GM12878 (cell line): ENCODE measurements at regions not wholly inside any gene's neighbourhood (a gene's known extent, or its start where the extent isn't known, plus 50 kb on each side); places are given as distances from the start of the nearest gene placed in this dataset.
"Not testable (repeated sequence)": the region's sequence is repeated elsewhere in the genome, so short reads cannot be mapped to it uniquely, and the experiment has no call there.

ENCODE experiments used
- ATAC-seq: fragments of 200-7000 bp; cut with Tn5 transposase; 3 replicates; pipeline ENCODE4 v1.9.1; 2020; ENCODE audit warnings: mild to moderate bottlenecking, moderate library complexity
- BruUV-seq: library from RNA; stranded (reverse); fragments of 400-500 nt; replicated peaks from 2 replicates; lab custom pipeline; 2021; lab: Mats Ljungman, UMichigan
- CTCF ChIA-PET: fragments of 300-600 bp; sonication (Branson Sonifier 250); formaldehyde crosslinking; extraction: SDS; loops from one replicate; lab custom pipeline; 2021; ENCODE audit warnings: inconsistent platforms; lab: Yijun Ruan, JAX
- POLR2A ChIA-PET: fragments of 350-600 bp; formaldehyde crosslinking; extraction: SDS; loops from one replicate; lab custom pipeline; 2021; ENCODE audit warnings: inconsistent platforms; lab: Charles Lee
- RAD21 ChIA-PET: fragments of 300-600 bp; sonication (Branson Sonifier 250); formaldehyde crosslinking; loops from one replicate; lab custom pipeline; 2023; ENCODE audit warnings: antibody characterized with exemption; ENCODE audit not compliant: unreplicated experiment; lab: Charles Lee
- SMC1A ChIA-PET: fragments of 300-600 bp; sonication (Branson Sonifier 250); formaldehyde crosslinking; loops from one replicate; lab custom pipeline; 2023; ENCODE audit not compliant: unreplicated experiment, uncharacterized antibody; lab: Charles Lee
- DNase-seq: peaks from one replicate; pipeline ENCODE4 v3.0.0-alpha.2; 2011; ENCODE audit warnings: low read depth, low spot score
- FAIRE-seq: peaks from 3 replicates; lab custom pipeline; 2011; peaks lifted over from hg19 to GRCh38; lab: Jason Lieb, UNC
- H2AFZ ChIP-seq: 2 replicates; pipeline ENCODE4 v1.6.0; 2011; ENCODE audit warnings: low read depth, low read length, control low read depth; ENCODE audit not compliant: control insufficient read depth
- H3K27ac ChIP-seq: 2 replicates; pipeline ENCODE4 v1.5.1; 2011; ENCODE audit warnings: control low read depth; ENCODE audit not compliant: control insufficient read depth, insufficient read depth
- H3K27me3 ChIP-seq, 2 experiments: replicated peaks in 1 of 2; 2 replicates each; pipeline versions ENCODE4 v1.6.0 to v1.6.1; 2011; ENCODE audit warnings: low read length in 1 of 2; ENCODE audit not compliant: control insufficient read depth in 2 of 2, insufficient read depth in 2 of 2
- H3K36me3 ChIP-seq, 2 experiments: 2 replicates each; pipeline ENCODE4 v1.5.1; 2011; ENCODE audit warnings: low read length in 1 of 2; ENCODE audit not compliant: control insufficient read depth in 2 of 2, insufficient read depth in 2 of 2
- H3K4me1 ChIP-seq: 2 replicates; pipeline ENCODE4 v1.6.1; 2011; ENCODE audit warnings: mild to moderate bottlenecking, low read length, moderate library complexity, mixed read lengths; ENCODE audit not compliant: control insufficient read depth, insufficient read depth
- H3K4me2 ChIP-seq: 2 replicates; pipeline ENCODE4 v1.6.0; 2011; ENCODE audit warnings: control low read depth; ENCODE audit not compliant: control insufficient read depth, insufficient read depth
- H3K4me3 ChIP-seq: fragments of 200-600 bp; sonication (generic); 2 replicates; pipeline ENCODE4 v1.5.1; 2016
- H3K79me2 ChIP-seq: 2 replicates; pipeline ENCODE4 v1.6.0; 2011; ENCODE audit warnings: low read length; ENCODE audit not compliant: control insufficient read depth, insufficient read depth
- H3K9ac ChIP-seq: 2 replicates; pipeline ENCODE4 v1.8.0; 2011; ENCODE audit warnings: low read length, control low read depth, mixed read lengths; ENCODE audit not compliant: control insufficient read depth, insufficient read depth
- H3K9me3 ChIP-seq: replicated peaks from 3 replicates; pipeline ENCODE4 v1.5.1; 2011; ENCODE audit warnings: mild to moderate bottlenecking, low read length; ENCODE audit not compliant: control insufficient read depth, insufficient read depth
- H4K20me1 ChIP-seq: 2 replicates; pipeline ENCODE4 v1.6.0; 2011; ENCODE audit not compliant: control insufficient read depth, insufficient read depth
- BACH1 ChIP-seq: fragments of 450-650 bp; IDR thresholded peaks from 2 replicates; pipeline ENCODE4 v1.6.1; 2017; ENCODE audit warnings: mild to moderate bottlenecking, borderline replicate concordance
- E4F1 ChIP-seq: fragments of 450-650 bp; IDR thresholded peaks from 2 replicates; pipeline ENCODE4 v1.6.1; 2018; ENCODE audit warnings: borderline replicate concordance, mild to moderate bottlenecking; ENCODE audit not compliant: partially characterized antibody
- MYB ChIP-seq: fragments of 150-350 bp; IDR thresholded peaks from 2 replicates; pipeline ENCODE4 v1.6.1; 2014; ENCODE audit warnings: mild to moderate bottlenecking, low read depth, low read length, borderline replicate concordance
- RB1 ChIP-seq: fragments of 450-650 bp; formaldehyde crosslinking; IDR thresholded peaks from 2 replicates; pipeline ENCODE4 v1.6.1; 2017; ENCODE audit warnings: mild to moderate bottlenecking, borderline replicate concordance
- RBBP5 ChIP-seq: fragments of 200-600 bp; sonication (generic); conservative IDR thresholded peaks from 2 replicates; pipeline ENCODE4 v1.6.1; 2016
- SUPT20H ChIP-seq: IDR thresholded peaks from 2 replicates; pipeline ENCODE4 v1.6.1; 2011; ENCODE audit warnings: low read depth, mild to moderate bottlenecking, low read length, moderate library complexity, borderline replicate concordance; ENCODE audit not compliant: control insufficient read depth
- SUZ12 ChIP-seq: fragments of 200-600 bp; sonication (generic); IDR thresholded peaks from one replicate; pipeline ENCODE4 v1.6.1; 2018; ENCODE audit warnings: antibody characterized with exemption, mild to moderate bottlenecking; ENCODE audit not compliant: unreplicated experiment
- YY1 ChIP-seq: IDR thresholded peaks from 2 replicates; pipeline ENCODE4 v1.6.1; 2011; ENCODE audit warnings: low read depth, mild to moderate bottlenecking, low read length
- ZSCAN29 ChIP-seq: fragments of 450-650 bp; IDR thresholded peaks from 2 replicates; pipeline ENCODE4 v1.6.1; 2017; ENCODE audit warnings: mild to moderate bottlenecking, moderate library complexity
- WGBS: methylation state at CpG from one replicate; pipeline ENCODE4 v1.1.6; 2016; ENCODE audit warnings: low lambda C conversion rate; ENCODE audit not compliant: insufficient replicate concordance, insufficient coverage; ENCODE audit errors: missing lambda C conversion rate; 5-methylcytosine and 5-hydroxymethylcytosine counted together
- in situ Hi-C: fragments of 300-500 bp; cut with MboI; formaldehyde crosslinking; loops from 9 replicates; pipeline ENCODE4 v1.14.3; 2018; ENCODE audit warnings: mixed read lengths
- intact Hi-C: fragments of 100-400 bp; cut with micrococcal nuclease; formaldehyde crosslinking; loops from one replicate; pipeline ENCODE4 v1.14.2; 2022; ENCODE audit not compliant: unreplicated experiment

- no peak overlapping the region for H3K4me3 ChIP-seq
- DNase-seq, result no peak
- H3K27me3 ChIP-seq, result no peaks in the 10 kb centered on the region; a peak in 1 of 4 replicates
- SMC1A ChIA-PET, result no interaction called here
- no TSS peak for BruUV-seq
- POLR2A ChIA-PET, result no interaction called here
- ATAC-seq, result no peak
- no peaks in the 10 kb centered on the region for H3K36me3 ChIP-seq
- no peak overlapping the region for H3K9ac ChIP-seq
- no peak overlapping the region for H3K27ac ChIP-seq
- no peaks in the 10 kb centered on the region for H3K4me1 ChIP-seq
- H3K79me2 ChIP-seq, result no peaks in the 10 kb centered on the region
- H3K4me2 ChIP-seq, result no peak overlapping the region
- FAIRE-seq, result no peak
- H2AFZ ChIP-seq, result no peak overlapping the region
- TF ChIP-seq SUPT20H, result no peak
- no peak for TF ChIP-seq SUZ12
- TF ChIP-seq RB1, result no peak
- no peak for TF ChIP-seq E4F1
- TF ChIP-seq ZSCAN29, result no peak
- TF ChIP-seq RBBP5, result no peak
- TF ChIP-seq BACH1, result no peak
- no peak for TF ChIP-seq MYB
- no peak for TF ChIP-seq YY1
- in situ Hi-C loops (no loop called here), intact Hi-C loops (no loop called here)
- CTCF ChIA-PET, result no interaction called here
- RAD21 ChIA-PET, result no interaction called here
- 47% methylated on average over 2 of the region's 2 CpGs for WGBS
- no peaks in the 10 kb centered on the region for H4K20me1 ChIP-seq
- H3K9me3 ChIP-seq, result no peaks in the 10 kb centered on the region
These were observed 418.5 kb upstream of the RUNX1 start for GRCh38 chr21:35467566-35467965.

- H4K20me1 ChIP-seq, POLR2A ChIA-PET, H3K27ac ChIP-seq, H3K9ac ChIP-seq, H2AFZ ChIP-seq, CTCF ChIA-PET, RAD21 ChIA-PET, FAIRE-seq, in situ Hi-C loops, ATAC-seq, H3K9me3 ChIP-seq, DNase-seq, H3K4me1 ChIP-seq, H3K36me3 ChIP-seq, H3K27me3 ChIP-seq, H3K4me3 ChIP-seq, H3K79me2 ChIP-seq, intact Hi-C loops, SMC1A ChIA-PET, BruUV-seq, H3K4me2 ChIP-seq: not testable (repeated sequence)
- WGBS, result 12% methylated on average over 5 of the region's 5 CpGs
These were observed 417.6 kb upstream of the RUNX1 start for GRCh38 chr21:35466681-35467080.
